Stimulated activated memory B cell treated with anti-CD40 and anti-IgM and Interleukin-4, amounts not matched to agents 10 μg/mL and 1 μg/mL and 100 μg/mL, for 72 hours (primary cell): ENCODE measurements at regions not wholly inside any gene's neighbourhood (a gene's known extent, or its start where the extent isn't known, plus 50 kb on each side); places are given as distances from the start of the nearest gene placed in this dataset.

ENCODE experiments used
- ATAC-seq: fragments of 150-1000 bp; cut with Tn5 transposase; 2 replicates; pipeline ENCODE4 v1.10.0; 2021
- H3K27ac Mint-ChIP-seq: one replicate; pipeline ENCODE4 v1.8.0; 2022; ENCODE audit warnings: mild to moderate bottlenecking, mixed read lengths
- H3K27me3 Mint-ChIP-seq: one replicate; pipeline ENCODE4 v1.8.0; 2022; ENCODE audit warnings: mixed read lengths
- H3K36me3 Mint-ChIP-seq: one replicate; pipeline ENCODE4 v1.8.0; 2022; ENCODE audit warnings: mixed read lengths
- H3K4me1 Mint-ChIP-seq: one replicate; pipeline ENCODE4 v1.8.0; 2022; ENCODE audit warnings: mixed read lengths
- H3K4me3 Mint-ChIP-seq: one replicate; pipeline ENCODE4 v1.8.0; 2022; ENCODE audit warnings: mild to moderate bottlenecking, moderate library complexity, mixed read lengths
- H3K9me3 Mint-ChIP-seq: one replicate; pipeline ENCODE4 v1.8.0; 2022; ENCODE audit warnings: mixed read lengths

DNA sequence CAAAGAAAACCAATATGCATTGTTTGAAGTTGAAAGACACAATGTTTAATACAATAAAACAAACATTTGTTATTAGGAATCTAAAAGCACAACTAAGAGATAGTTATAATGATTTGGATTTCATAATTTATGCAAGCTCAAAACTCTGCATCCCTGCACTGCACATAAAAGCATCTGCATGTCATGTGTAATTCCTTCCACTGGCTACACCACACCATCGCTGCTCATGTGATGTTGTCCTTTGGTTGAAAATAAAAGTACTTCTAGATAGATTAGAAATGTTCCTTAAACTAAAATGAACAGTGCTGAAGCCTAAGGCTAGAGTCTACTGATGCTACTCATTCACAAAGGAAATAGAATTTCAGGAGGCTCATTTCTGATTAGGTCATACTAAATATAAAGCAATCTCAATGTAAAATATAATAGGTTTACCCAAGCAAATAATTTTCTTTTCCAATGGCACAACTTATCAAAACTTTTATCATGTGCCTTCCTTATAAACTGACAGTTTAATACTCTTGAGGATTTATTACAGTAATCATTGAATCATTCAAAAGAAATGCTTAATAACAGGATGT, 130.8 kb upstream of the DKK2 start:
- no peak overlapping the region for H3K4me3 Mint-ChIP-seq
- no peak for ATAC-seq
- no peaks in the 10 kb centered on the region for H3K36me3 Mint-ChIP-seq
- H3K4me1 Mint-ChIP-seq, result no peaks in the 10 kb centered on the region
- H3K27me3 Mint-ChIP-seq, result no peaks in the 10 kb centered on the region
- peaks cover 11% of the 10 kb centered on the region for H3K9me3 Mint-ChIP-seq
- H3K27ac Mint-ChIP-seq, result no peak overlapping the region

DNA sequence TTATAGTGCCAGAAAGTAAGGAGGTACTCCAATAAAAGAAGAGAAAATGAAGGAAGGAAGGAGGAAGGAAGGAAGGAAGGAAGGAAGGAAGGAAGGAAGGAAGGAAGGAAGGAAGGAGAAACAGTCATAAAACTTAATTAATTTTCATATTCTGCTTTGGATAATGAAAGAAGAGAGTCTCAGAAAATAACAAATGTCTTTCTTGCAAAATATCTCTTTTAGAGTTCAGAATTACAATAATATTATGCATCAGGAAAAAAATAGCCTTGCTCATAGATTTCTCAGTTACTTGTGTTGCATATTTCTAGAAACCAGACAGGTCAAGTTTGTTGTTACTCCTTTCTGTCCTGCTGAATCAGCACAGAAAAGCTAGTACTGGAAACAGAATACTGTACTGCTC, 130.1 kb upstream of the DKK2 start:
- peaks cover 11% of the 10 kb centered on the region for H3K9me3 Mint-ChIP-seq
- ATAC-seq, result no peak
- no peaks in the 10 kb centered on the region for H3K4me1 Mint-ChIP-seq
- no peaks in the 10 kb centered on the region for H3K27me3 Mint-ChIP-seq
- H3K27ac Mint-ChIP-seq, result no peak overlapping the region
- H3K36me3 Mint-ChIP-seq, result no peaks in the 10 kb centered on the region
- H3K4me3 Mint-ChIP-seq, result no peak overlapping the region

DNA sequence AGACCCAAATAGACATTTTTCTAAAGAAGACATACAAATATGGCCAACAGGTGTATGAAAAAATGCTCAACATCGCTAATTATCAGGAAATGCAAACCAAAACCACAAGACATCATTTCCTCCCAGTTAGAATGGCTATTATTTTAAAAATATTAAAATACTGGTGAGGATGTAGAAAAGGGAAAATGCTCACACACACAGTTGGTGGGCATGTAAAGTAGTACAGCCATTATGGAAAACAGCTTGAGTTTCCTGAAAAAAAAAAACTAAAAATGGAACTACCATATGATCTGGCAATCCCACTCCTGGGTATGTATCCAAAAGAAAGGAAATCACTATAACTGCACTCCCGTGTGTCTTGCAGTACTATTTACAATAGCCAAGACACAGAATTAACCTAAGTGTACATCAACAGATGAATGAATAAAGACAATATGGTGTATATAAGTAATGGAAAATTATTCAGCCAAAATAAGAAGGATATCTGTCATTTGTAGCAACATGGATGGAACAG, 128.9 kb upstream of the DKK2 start:
- Mint-ChIP-seq H3K4me1 (no peaks in the 10 kb centered on the region), H3K36me3 (no peaks in the 10 kb centered on the region), H3K9me3 (peaks cover 11% of the 10 kb centered on the region), H3K27me3 (no peaks in the 10 kb centered on the region), H3K27ac (no peak overlapping the region), H3K4me3 (no peak overlapping the region)
- no peak for ATAC-seq

DNA sequence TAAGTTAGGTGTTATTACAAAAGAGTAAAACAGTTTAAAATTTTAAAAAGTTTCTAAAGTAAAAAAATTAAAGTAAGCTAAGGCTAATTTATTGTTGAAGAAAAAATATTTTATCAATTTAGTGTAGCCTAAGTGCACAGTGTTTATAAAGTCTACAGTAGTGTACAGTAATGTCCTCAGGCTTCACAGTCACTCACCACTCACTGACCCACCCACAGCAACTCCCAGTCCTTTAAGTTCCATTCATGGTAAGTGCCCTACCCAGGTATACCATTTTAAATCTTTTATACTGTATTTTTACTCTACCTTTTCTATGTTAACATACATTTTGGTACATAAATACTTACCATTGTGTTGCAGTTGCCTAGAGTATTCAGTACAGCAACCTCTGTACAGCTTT, 120.3 kb upstream of the DKK2 start:
- Mint-ChIP-seq H3K36me3 (no peaks in the 10 kb centered on the region), H3K27me3 (no peaks in the 10 kb centered on the region), H3K9me3 (no peaks in the 10 kb centered on the region), H3K4me3 (no peak overlapping the region), H3K4me1 (no peaks in the 10 kb centered on the region), H3K27ac (no peak overlapping the region)
- no peak for ATAC-seq

DNA sequence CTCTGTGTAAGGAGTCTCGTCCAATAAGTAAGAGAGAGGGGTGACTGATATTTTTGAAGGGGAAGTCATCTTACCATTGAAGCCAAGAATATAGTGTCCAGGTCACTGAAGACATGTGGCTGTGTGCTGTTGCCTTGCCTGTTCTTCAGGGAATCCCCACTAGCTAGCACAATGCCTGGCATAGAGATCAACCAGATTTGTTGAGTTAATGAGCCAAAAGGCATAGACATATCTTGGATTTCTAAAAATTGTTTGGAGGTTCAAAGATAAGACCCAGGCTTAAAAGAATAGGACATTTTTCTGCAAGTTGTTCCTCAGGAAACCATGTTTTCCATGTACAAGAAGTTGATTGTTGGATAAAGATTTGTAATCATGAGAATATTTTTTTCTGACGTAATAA, 119.3 kb upstream of the DKK2 start:
- H3K27me3 Mint-ChIP-seq, result no peaks in the 10 kb centered on the region
- ATAC-seq, result no peak
- H3K36me3 Mint-ChIP-seq, result no peaks in the 10 kb centered on the region
- no peak overlapping the region for H3K27ac Mint-ChIP-seq
- no peak overlapping the region for H3K4me3 Mint-ChIP-seq
- H3K9me3 Mint-ChIP-seq, result no peaks in the 10 kb centered on the region
- H3K4me1 Mint-ChIP-seq, result no peaks in the 10 kb centered on the region

DNA sequence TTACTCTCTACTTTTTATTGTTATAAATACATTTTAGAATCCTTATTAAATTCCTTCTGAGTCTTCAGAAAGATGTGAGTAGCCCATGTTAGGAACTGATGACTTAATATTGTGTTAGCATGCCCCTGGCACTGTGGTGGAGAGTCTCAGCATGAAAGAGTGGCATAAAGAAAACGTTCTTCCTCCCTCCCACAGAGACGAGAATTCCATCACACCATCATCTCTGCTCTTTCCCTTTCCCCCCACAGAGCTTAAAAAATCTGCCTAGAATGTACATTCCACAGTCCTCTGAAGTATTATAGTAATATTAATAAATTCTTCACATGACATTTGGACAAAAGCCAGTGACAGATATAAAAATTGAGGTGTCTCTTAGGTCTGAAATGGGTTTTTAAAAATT, 117.8 kb upstream of the DKK2 start:
- H3K9me3 Mint-ChIP-seq, result no peaks in the 10 kb centered on the region
- no peaks in the 10 kb centered on the region for H3K36me3 Mint-ChIP-seq
- no peaks in the 10 kb centered on the region for H3K27me3 Mint-ChIP-seq
- ATAC-seq, result no peak
- H3K4me1 Mint-ChIP-seq, result no peaks in the 10 kb centered on the region
- no peak overlapping the region for H3K27ac Mint-ChIP-seq
- no peak overlapping the region for H3K4me3 Mint-ChIP-seq

DNA sequence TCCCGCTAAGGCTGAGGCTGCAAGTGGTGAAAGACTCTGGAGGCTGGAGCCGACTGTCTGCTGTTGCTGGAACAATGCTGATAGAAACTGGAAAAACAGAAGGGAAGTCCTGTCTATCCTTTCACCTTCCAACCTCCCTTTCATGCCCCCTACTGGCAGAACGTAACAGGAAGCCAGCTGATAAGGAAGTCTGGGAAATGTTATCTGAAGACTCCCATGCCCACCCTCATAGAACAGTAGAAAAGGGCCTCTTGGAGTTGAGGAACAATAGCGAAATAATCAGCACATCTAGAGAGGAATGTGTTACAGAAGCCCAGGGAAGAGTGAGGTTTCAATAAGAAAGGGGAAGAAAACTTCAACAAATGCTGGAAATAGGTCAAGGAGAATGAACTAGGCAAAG, 117.1 kb upstream of the DKK2 start:
- Mint-ChIP-seq H3K4me3 (no peak overlapping the region), H3K4me1 (no peaks in the 10 kb centered on the region), H3K9me3 (no peaks in the 10 kb centered on the region), H3K27ac (no peak overlapping the region), H3K36me3 (no peaks in the 10 kb centered on the region), H3K27me3 (no peaks in the 10 kb centered on the region)
- no peak for ATAC-seq

DNA sequence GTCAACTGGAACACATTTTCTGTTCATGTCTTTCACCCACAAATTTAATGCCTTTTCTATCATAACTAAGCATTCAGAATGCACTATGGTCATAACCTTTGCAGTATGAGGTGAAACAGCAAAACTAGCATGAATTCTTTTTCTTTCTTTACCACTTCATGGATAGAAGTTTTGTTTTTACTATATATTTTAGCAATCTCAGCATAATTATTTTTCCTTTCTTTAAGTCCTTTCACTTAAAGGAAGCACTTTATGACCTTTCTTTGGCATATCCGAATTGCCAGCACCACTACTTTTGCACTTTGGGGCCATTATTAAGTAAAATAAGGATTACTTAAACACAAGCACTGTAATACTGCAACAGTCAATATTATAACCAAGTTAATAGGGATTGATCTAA, 115.1 kb upstream of the DKK2 start:
- Mint-ChIP-seq H3K27ac (no peak overlapping the region), H3K9me3 (no peaks in the 10 kb centered on the region), H3K36me3 (no peaks in the 10 kb centered on the region), H3K4me1 (no peaks in the 10 kb centered on the region), H3K4me3 (no peak overlapping the region), H3K27me3 (no peaks in the 10 kb centered on the region)
- ATAC-seq, result no peak

DNA sequence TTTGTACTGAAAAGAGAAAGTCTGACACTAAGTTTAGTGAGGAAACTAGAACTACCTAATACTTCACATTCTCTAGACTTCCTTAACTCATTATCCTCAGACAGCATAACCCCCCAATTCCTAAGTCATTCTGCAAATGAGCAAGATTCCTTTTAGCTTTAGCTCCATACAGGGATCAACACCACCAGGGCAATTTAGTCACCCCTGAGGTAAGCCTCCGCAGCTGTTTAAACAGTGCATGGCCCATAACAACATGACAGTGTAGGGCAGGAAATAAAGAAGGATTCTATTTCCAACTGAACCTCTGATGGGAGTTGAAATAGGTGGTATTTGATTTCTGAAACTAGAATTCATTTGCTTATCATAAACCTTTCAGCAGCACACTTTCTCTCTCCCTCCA, 112.8 kb upstream of the DKK2 start:
- Mint-ChIP-seq H3K9me3 (no peaks in the 10 kb centered on the region), H3K4me1 (no peaks in the 10 kb centered on the region), H3K4me3 (no peak overlapping the region), H3K27me3 (no peaks in the 10 kb centered on the region), H3K36me3 (no peaks in the 10 kb centered on the region), H3K27ac (no peak overlapping the region)
- ATAC-seq, result no peak

DNA sequence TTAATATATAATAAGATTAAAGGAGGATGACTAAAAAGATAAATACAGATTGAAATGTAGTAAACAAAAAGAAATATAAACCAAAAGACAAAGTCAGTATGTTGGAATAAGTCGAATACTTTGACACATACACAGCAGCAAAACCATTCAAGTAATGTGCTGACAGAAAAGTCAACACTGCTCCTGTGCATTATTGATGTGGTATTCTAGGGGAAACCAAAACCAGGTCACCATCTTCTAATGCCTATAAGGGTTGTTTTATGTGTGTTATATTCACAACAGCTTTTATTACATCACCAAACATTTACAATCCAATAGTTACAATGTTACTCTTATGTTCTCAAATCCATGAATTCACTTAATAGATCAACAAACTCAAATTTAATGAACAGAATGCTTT, 111.8 kb upstream of the DKK2 start:
- no peaks in the 10 kb centered on the region for H3K36me3 Mint-ChIP-seq
- no peak overlapping the region for H3K4me3 Mint-ChIP-seq
- no peak overlapping the region for H3K27ac Mint-ChIP-seq
- H3K27me3 Mint-ChIP-seq, result no peaks in the 10 kb centered on the region
- no peak for ATAC-seq
- no peaks in the 10 kb centered on the region for H3K9me3 Mint-ChIP-seq
- no peaks in the 10 kb centered on the region for H3K4me1 Mint-ChIP-seq

DNA sequence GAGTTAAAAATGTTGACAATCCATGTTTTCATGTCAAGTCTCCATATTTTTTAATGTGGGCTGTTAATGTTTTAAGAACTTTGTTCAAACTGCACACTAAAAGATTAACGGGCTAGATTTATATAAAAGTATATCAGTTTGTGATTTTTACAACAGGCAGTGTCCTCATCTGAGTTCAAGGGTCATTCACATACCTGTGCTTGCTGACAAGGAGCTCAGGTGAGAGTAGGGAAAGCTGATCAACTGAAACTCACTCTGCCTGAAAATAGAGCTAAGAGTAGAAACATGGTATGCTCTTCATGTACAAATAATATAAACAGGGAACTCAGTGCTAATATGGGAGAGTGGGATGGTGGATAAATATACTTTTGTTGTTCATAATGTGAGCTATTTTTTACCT, 102.3 kb upstream of the DKK2 start:
- Mint-ChIP-seq H3K4me3 (no peak overlapping the region), H3K36me3 (no peaks in the 10 kb centered on the region), H3K9me3 (no peaks in the 10 kb centered on the region), H3K4me1 (no peaks in the 10 kb centered on the region), H3K27me3 (no peaks in the 10 kb centered on the region), H3K27ac (no peak overlapping the region)
- ATAC-seq, result no peak

DNA sequence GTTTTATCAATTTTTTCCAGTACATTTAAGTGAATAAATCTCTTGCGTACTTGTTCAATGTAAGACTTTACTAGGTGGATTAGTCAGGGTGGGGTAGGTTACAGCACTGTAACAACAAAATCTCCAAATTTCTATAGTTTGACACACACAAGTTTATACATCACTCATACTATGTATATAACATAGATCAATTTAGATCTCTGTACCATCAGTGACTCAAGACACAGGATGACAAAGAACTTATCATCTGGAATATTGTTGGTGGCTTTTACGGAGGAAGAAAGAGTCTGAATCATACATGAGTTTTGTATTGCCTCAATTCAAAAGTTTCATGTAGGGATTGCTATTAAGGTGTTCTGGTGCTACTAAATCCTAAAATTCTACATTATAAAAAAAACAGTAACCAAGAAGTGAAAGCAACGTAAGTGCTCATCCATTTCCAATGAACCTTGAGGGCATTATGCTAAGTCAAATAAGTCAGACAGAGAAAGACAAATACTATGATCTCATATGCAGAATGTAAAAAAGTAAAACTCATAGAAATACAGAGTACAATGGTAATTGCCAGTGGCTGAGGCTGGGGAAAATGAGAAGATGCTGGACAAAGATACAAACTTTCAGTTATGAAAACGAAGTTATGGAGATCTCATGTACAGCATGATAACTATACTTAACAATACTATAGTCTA, 98.0 kb upstream of the DKK2 start:
- Mint-ChIP-seq H3K36me3 (no peaks in the 10 kb centered on the region), H3K4me3 (no peak overlapping the region), H3K27ac (no peak overlapping the region), H3K4me1 (no peaks in the 10 kb centered on the region), H3K27me3 (no peaks in the 10 kb centered on the region), H3K9me3 (no peaks in the 10 kb centered on the region)
- no peak for ATAC-seq

DNA sequence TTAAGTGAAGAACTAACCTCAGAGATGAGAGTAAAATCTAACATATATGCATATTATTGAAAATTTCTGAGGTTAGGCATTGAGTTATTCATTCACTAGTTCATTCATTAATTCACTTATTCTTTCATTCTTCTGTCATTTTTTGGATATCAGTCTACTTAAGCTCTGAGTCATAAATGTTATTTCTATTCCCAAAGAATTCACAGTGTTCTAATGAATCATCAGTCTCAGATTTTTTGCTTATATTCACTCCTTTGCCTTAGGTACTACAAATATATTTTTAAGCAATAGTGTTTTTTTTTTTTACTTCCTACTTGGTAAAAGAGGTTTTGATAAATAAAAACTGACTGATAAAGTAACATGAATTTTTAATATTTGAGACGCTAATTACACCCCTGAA, 95.2 kb upstream of the DKK2 start:
- Mint-ChIP-seq H3K4me3 (no peak overlapping the region), H3K27me3 (peaks cover 10% of the 10 kb centered on the region), H3K27ac (no peak overlapping the region), H3K9me3 (no peaks in the 10 kb centered on the region), H3K36me3 (no peaks in the 10 kb centered on the region), H3K4me1 (no peaks in the 10 kb centered on the region)
- no peak for ATAC-seq

DNA sequence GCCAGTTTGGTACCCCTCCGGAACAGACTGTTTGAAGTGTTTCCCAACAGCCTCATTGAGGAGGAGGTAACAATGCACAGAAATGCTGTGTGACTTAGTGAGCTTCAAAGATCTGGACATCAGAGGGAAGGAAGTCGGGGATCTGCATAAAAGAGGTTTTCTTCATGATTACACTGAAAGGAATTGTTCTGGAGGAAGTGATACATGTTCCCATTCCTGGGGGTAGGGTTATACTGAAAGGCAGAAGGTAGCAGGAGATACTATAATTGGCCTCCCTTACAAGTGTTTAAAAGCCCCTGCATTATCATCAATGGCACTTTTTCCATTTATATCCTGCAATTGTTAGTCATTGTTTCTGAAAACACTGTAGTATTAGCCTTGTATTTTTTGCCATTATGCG, 94.0 kb upstream of the DKK2 start:
- H3K27me3 Mint-ChIP-seq, result peaks cover 10% of the 10 kb centered on the region
- H3K4me1 Mint-ChIP-seq, result no peaks in the 10 kb centered on the region
- H3K9me3 Mint-ChIP-seq, result no peaks in the 10 kb centered on the region
- H3K36me3 Mint-ChIP-seq, result no peaks in the 10 kb centered on the region
- no peak overlapping the region for H3K4me3 Mint-ChIP-seq
- no peak for ATAC-seq
- no peak overlapping the region for H3K27ac Mint-ChIP-seq

DNA sequence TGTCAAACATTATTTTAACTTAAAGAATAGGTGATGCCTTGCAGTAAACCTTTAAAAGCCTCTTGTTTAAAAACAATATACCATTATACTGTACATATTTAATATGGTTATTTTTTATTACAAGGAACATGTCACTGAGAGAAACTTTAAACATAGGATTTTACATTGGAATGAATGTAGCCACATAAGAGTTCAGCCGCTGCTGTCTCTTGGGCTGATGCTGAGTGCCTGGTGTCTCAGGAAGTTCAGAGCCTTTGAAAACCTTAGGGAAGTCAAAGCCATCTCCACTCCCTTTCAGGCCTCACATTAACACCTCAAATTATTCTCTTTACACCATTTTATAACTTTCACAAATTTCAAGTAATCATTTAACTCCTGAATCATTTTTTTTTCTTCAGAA, 93.5 kb upstream of the DKK2 start:
- H3K27ac Mint-ChIP-seq, result no peak overlapping the region
- peaks cover 10% of the 10 kb centered on the region for H3K27me3 Mint-ChIP-seq
- no peak overlapping the region for H3K4me3 Mint-ChIP-seq
- no peaks in the 10 kb centered on the region for H3K36me3 Mint-ChIP-seq
- no peaks in the 10 kb centered on the region for H3K9me3 Mint-ChIP-seq
- no peaks in the 10 kb centered on the region for H3K4me1 Mint-ChIP-seq
- no peak for ATAC-seq

DNA sequence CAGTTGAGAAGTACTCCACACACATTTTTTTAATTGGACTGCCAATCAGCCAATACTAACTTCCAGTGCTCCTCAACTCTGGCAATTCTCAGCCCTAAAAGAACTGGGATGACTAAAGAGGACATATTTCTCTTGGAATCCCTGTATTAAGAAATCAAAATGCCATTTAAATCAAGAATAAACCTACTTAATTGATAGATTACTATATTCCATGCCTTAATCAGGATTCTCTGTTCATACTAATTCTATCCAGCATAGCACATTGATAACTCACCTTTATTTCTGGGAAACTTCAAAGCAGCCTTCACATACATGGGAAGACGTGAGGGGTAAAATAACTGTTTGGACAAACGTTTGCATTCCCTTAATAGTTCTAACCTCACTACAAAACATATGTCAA, 93.0 kb upstream of the DKK2 start:
- no peak for ATAC-seq
- peaks cover 10% of the 10 kb centered on the region for H3K27me3 Mint-ChIP-seq
- no peak overlapping the region for H3K4me3 Mint-ChIP-seq
- no peaks in the 10 kb centered on the region for H3K4me1 Mint-ChIP-seq
- peaks cover 2% of the 10 kb centered on the region for H3K9me3 Mint-ChIP-seq
- no peak overlapping the region for H3K27ac Mint-ChIP-seq
- H3K36me3 Mint-ChIP-seq, result no peaks in the 10 kb centered on the region
